GM21367 (cell line): ENCODE measurements at regions not wholly inside any gene's neighbourhood (a gene's known extent, or its start where the extent isn't known, plus 50 kb on each side); places are given as distances from the start of the nearest gene placed in this dataset.

ENCODE experiments used
- ATAC-seq: cut with Tn5 transposase; IDR thresholded peaks from one replicate; pipeline ENCODE4 v1.9.1; 2021; ENCODE audit not compliant: unreplicated experiment

DNA sequence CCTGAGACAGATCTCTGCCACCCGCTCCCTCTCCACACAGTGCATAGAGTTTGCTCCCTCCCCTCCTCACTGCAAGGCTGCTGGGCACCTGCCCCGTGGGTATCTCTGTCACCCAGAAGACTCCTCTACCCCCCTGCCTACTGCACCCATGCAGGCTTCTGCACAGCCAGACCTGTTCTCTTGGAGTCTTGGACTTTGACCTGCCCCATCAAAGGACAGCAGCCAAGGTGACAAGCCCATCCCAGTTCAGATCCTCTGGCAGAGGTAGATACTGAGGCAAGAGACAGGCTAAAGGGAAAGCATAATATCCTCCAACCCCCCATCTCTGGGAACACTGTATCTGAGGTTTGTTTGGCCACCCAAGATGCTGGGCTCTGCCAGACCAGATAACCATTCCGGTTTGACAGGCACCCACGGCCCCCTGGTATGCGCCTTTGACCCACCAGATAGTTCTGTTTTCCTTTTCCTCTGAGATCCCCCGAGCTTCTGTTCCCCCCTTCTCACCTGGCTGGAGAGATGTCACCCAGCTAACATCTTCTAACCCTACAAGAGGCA is 239.6 kb downstream of the SOX9 start:
- no peak for ATAC-seq

DNA sequence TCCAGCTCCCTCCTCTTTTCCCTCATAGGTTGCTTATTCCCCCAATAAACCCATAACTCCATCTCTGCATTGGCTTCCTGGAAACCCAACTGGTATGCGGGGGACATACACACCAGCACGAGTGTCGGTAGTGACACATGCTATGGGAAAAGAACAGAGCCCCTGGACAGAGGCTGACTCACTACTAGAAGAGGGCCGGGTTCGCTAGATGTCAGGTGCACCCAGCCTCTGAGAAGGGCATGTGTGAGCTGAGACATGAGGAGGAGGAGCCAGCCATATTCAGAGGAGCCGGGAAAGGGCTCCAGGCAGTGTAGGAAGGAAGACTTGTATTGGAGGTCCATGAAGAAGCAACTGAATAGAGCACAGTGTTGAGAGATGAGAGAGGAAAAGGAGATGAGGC is 241.1 kb downstream of the SOX9 start:
- no peak for ATAC-seq

- ATAC-seq, result no peak
Observed at GRCh38 chr17:72362376-72363088, 241.7 kb downstream of the SOX9 start.

GRCh38 chr17:72363089-72363610 is 242.3 kb downstream of the SOX9 start:
- ATAC-seq, result no peak

- ATAC-seq, result no peak
Observed at GRCh38 chr17:72365857-72366414, 245.1 kb downstream of the SOX9 start.

- no peak for ATAC-seq
Observed at GRCh38 chr17:72366626-72367025, 245.8 kb downstream of the SOX9 start.

DNA sequence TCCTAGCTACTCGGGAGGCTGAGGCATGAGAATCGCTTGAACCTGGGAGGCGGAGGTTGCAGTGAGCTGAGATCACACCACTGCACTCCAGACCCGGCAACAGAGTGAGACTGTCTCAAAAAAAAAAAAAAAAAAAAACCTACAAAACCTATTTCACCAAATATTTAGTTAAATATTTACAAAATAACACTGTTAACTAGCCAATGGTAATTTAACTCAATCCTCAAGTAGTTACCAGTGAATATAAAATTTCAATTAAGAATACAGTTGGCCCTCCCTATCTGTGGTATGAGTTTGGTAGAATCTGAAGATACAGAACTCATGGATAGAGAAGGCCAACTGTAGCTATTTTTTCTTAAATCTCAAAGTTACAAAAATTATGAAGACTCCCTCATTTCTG is 247.4 kb downstream of the SOX9 start:
- no peak for ATAC-seq

DNA sequence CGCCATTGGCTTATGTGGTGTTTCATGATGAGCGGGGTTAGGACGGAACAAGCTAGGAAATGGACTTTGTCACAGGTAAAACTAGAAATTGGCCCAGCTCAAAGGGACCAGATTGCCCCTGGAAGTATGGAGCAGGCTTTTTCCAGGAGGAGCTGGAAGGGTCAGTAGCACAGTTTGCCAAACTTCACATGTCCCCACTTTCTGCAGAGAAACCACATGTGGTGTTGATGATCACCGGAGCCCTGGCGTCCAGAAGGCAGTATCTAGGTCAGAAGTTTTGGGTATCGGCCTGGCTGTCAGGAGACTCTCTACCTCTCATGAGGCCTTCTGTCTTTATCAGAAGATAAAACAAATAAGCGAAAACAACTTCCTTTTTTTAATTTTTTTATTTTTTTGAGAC is 248.5 kb downstream of the SOX9 start:
- no peak for ATAC-seq

GRCh38 chr17:72370819-72371218 is 250.0 kb downstream of the SOX9 start:
- no peak for ATAC-seq

DNA sequence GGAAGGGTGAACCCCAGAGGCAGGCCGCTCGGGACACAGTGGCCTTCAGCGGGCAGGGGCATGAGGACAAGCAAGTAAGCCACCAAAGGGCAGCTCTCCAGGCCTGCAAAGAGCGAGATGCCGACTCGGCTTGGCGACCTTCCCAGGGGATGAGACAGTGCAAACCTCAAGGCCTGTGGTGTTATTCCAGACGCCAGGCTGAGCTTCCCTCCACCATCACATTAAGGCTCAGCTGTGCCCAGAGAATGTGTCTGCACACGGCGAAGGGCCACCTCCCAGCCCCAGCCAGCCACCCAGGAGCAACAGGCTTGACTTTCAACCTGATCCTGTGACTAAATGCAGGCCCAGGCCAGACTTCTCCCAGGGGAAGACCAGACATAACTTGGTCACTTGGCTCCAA is 251.4 kb downstream of the SOX9 start:
- no peak for ATAC-seq

DNA sequence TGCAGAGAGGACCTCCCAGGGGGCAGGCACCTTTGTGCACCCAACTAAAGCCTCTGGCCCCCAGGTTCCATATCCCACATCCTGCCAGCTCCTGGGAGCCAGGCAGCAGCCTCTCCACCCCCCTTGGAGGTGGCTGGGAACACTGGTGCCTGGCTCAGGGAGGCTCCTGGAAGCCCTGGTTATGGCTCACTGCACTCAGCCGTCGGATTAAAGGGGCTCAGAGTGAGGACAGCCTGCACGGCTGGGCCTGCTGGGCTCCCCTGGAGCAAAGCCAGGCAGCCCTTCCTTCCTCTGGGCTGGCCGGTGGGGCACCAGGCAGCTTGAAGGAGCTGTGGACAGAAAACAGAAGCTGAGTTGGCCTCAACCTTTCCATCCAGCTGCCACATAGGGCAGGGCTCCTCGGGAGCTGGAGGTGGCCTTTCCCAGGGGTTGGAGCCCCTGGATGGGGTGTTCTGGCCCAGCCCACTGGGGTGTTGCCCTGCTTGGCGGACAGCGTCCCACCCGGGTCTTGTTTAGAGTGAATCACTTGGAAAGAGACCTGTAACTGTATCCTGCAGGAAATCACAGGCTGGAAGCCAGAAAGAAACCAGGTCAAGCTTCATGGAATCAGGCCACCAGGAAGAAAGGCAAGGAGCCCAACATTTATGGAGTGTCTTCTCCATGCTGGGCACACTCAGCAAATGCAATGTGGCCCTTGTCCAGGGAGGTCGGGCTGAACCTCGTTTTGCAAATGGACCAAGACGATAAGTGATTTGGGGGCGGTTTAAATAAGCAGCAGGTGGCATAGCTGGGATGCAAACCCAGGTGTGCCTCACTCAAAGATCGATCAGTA is 253.3 kb downstream of the SOX9 start:
- no peak for ATAC-seq

DNA sequence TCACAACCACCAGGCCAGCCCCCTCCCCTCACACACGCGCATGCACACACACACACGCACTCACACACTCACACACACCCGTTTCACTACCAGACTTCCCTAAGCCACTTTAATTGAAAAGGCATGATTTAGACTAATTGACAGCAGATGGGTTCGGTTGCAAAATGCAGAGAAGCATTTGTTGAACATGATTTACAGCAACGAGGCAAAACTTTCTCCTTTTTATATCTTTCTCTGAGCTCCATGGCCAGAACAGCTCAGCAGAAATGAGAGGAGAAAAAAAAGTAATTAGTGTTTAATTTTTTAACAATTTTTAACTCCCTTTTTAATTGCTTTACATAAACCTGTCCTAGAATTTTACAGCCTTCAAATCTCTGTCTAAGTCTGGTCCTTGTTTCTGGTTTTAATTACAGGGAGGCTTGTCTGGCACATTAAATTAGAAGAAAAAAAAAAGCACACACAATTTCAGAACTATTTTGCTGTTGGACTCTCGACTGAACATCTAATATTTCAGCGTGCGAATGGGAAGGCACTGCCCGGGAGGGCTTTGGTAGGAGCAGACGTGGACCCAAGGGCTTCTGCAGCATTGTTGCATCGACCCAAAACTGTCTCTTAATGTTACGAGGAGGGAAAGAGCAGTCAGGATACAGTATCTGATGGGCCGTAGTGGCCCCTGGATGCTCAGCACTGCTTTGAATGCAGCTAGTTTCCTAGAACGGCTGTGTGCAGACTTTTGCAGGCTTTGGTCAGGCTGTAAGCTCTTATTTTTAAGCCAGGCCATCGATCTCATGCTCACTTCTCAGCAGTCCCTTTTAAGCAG is 255.9 kb downstream of the SOX9 start:
- ATAC-seq, result no peak

GRCh38 chr17:72378414-72379390 is 257.9 kb downstream of the SOX9 start:
- ATAC-seq, result no peak

DNA sequence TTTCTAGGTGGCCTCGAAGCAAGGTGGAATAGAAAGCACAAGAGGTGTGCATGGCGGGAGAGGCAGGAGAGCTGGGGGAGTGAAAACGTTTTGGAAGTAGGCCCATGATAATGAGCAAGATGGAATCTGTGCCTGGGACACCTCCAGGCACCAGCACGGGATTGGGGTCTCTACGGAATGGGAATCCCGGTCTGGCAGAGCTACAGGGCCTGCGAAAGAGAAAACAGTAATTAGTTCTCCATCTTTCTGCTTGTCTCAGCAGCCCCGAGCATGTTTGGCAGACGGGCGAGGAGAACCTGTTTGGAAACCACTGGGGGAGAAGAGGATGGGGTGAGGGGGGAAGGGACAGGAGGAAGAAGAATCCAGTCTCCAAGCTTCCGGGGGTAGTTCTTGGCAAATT is 258.7 kb downstream of the SOX9 start:
- ATAC-seq, result no peak

GRCh38 chr17:72380120-72380519 is 259.3 kb downstream of the SOX9 start:
- no peak for ATAC-seq

DNA sequence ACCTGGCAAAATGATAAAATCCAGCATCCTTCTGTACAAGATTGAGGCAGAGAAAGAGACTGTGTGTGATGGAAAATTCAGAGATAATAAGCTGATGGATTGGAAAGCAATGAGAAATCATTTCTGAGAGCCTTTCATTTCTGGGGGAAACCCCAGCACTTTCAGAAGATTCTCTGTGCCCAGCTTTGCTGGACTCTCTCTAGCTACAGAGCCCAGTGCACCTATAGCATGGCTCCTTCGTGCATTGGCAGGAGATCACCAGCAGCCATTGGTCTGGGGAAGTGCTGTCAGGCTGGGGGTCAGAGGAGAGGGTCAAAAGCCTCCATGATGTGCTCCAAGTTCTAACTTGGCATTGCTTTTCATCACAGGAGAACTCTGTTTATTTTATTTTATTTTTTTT is 259.9 kb downstream of the SOX9 start:
- ATAC-seq, result no peak

- no peak for ATAC-seq
Observed at GRCh38 chr17:72381597-72382397, 261.0 kb downstream of the SOX9 start.

GRCh38 chr17:72382971-72383722 is 262.3 kb downstream of the SOX9 start:
- no peak for ATAC-seq
